Fibroblast of skin of right quadriceps (primary cell): ENCODE measurements at regions not wholly inside any gene's neighbourhood (a gene's known extent, or its start where the extent isn't known, plus 50 kb on each side); places are given as distances from the start of the nearest gene placed in this dataset.
"Not testable (repeated sequence)": the region's sequence is repeated elsewhere in the genome, so short reads cannot be mapped to it uniquely, and the experiment has no call there.

Source experiments
- DNase-seq: peaks from one replicate; pipeline ENCODE4 v3.0.0-alpha.2; 2013

GRCh38 chr14:84064316-84065125 lies 1465.4 kb upstream of the FLRT2 start:
- peak; percentile 74 for DNase-seq

- DNase-seq: no peak
Observed at GRCh38 chr14:84065811-84066210, 1464.1 kb upstream of the FLRT2 start.

GRCh38 chr14:84068288-84068687 lies 1461.7 kb upstream of the FLRT2 start:
- no peak for DNase-seq

GRCh38 chr14:84071061-84071460 lies 1458.9 kb upstream of the FLRT2 start:
- no peak for DNase-seq

GRCh38 chr14:84074626-84075025 lies 1455.3 kb upstream of the FLRT2 start:
- no peak for DNase-seq

GRCh38 chr14:84080944-84081343 lies 1449.0 kb upstream of the FLRT2 start:
- peak; percentile 4 for DNase-seq

GRCh38 chr14:84084056-84084630 lies 1445.8 kb upstream of the FLRT2 start:
- no peak for DNase-seq

GRCh38 chr14:84085493-84085892 lies 1444.5 kb upstream of the FLRT2 start:
- DNase-seq: no peak

GRCh38 chr14:84086714-84087113 lies 1443.2 kb upstream of the FLRT2 start:
- DNase-seq: no peak

- DNase-seq: peak; percentile 81
Observed at GRCh38 chr14:84087986-84088531, 1441.9 kb upstream of the FLRT2 start.

GRCh38 chr14:84090837-84091236 lies 1439.1 kb upstream of the FLRT2 start:
- no peak for DNase-seq

GRCh38 chr14:84095681-84096080 lies 1434.3 kb upstream of the FLRT2 start:
- peak; percentile 63 for DNase-seq

GRCh38 chr14:84098261-84098660 lies 1431.7 kb upstream of the FLRT2 start:
- DNase-seq: no peak

GRCh38 chr14:84099560-84099959 lies 1430.4 kb upstream of the FLRT2 start:
- not testable (repeated sequence) for DNase-seq

GRCh38 chr14:84107835-84108343 lies 1422.1 kb upstream of the FLRT2 start:
- DNase-seq: no peak

GRCh38 chr14:84108746-84109457 lies 1421.0 kb upstream of the FLRT2 start:
- peak; percentile 9 for DNase-seq

- DNase-seq: no peak
Observed at GRCh38 chr14:84112589-84112988, 1417.4 kb upstream of the FLRT2 start.

GRCh38 chr14:84125676-84126075 lies 1404.3 kb upstream of the FLRT2 start:
- DNase-seq: no peak

- no peak for DNase-seq
Observed at GRCh38 chr14:84127495-84127894, 1402.4 kb upstream of the FLRT2 start.

GRCh38 chr14:84128050-84128449 lies 1401.9 kb upstream of the FLRT2 start:
- DNase-seq: no peak

GRCh38 chr14:84129007-84129406 lies 1400.9 kb upstream of the FLRT2 start:
- no peak for DNase-seq

- DNase-seq: no peak
Observed at GRCh38 chr14:84129941-84130340, 1400.0 kb upstream of the FLRT2 start.

- no peak for DNase-seq
Observed at GRCh38 chr14:84131924-84132323, 1398.0 kb upstream of the FLRT2 start.
